ENCODE measurements at regions not wholly inside any gene's neighbourhood (a gene's known extent, or its start where the extent isn't known, plus 50 kb on each side); places are given as distances from the start of the nearest gene placed in this dataset.

DNA sequence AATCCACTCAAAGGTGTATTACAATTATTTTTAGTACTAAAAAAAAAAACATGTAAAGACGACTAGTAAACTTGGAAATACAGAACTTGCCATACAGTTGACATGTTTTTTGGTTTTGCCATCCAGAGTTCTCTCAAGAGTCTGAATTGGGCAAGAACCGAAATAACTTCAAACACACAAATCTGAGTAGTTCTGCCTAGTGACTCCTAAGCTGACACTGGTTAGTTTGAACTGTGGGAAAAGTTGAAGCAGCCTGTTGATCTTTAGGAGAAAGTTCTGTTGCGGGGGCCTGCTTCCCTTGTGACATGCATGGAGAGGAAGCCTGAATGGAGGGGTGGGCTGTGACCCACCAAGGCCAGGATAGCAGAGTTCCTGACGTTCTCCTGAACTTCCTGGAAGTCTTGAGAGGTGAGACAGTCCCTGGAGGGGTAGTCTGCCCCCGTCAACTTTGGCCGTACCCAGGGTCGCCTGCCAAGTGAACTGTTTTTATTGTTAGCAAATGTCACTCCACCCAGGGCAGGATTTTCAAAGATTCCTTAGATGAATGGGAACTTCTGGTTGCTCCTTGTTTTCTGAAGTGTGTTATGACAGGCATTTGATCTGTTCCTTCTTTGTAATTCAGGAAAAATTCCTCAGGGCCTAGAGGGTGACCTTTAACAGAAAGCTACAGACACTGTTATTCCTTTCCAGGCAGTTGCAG, 85.6 kb upstream of the SPTBN1 start:
- no peak for ATAC-seq
- intact Hi-C loops (cut with DNase I) = no loop called here
- no peak for FAIRE-seq
- Histone ChIP-seq H3K36me3 (no peaks in the 10 kb centered on the region), H3K4me1 (no peaks in the 10 kb centered on the region), H3K27me3 (no peaks in the 10 kb centered on the region), H3K4me3 (no peak overlapping the region), H3K9me3 (no peaks in the 10 kb centered on the region), H3K27ac (no peak overlapping the region)
- 71 to 75% methylated on average over 7 of the region's 7 CpGs for WGBS, 2 donors
- no peak for DNase-seq
- TF ChIP-seq, protein P1, sequence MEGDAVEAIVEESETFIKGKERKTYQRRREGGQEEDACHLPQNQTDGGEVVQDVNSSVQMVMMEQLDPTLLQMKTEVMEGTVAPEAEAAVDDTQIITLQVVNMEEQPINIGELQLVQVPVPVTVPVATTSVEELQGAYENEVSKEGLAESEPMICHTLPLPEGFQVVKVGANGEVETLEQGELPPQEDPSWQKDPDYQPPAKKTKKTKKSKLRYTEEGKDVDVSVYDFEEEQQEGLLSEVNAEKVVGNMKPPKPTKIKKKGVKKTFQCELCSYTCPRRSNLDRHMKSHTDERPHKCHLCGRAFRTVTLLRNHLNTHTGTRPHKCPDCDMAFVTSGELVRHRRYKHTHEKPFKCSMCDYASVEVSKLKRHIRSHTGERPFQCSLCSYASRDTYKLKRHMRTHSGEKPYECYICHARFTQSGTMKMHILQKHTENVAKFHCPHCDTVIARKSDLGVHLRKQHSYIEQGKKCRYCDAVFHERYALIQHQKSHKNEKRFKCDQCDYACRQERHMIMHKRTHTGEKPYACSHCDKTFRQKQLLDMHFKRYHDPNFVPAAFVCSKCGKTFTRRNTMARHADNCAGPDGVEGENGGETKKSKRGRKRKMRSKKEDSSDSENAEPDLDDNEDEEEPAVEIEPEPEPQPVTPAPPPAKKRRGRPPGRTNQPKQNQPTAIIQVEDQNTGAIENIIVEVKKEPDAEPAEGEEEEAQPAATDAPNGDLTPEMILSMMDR (IDR thresholded peaks at IDR 0.05) = no peak

DNA sequence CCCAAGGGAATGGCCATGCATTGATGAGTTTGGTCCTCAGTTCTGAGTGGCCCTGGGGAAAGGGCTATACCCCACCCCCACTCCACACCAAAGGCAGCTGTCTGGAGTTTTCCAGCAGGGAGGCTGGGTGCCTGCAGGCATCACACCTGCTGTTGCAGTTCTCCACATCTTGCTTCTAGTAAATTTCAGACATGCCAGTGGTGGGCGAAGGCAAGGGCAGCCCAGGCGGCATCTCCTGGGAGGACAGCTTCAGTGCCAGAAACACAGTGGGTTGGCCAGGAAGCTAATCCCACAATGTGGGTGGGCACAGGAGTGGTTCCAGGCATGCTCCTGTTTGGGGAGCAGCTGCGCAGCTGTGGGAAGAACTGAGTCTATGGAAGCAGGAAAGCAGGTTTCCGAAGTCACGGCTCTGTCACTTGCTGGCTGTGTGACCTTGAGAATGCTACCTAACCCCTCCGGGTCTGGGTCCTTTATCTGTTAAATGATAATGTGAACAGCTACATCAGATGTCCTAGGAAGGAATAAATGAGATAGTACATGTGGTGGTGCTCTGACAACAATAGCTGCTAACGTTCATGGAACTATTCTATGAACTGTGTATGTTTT, 84.6 kb upstream of the SPTBN1 start:
- FAIRE-seq = no peak
- WGBS, 2 donors = 62 to 66% methylated on average over 7 of the region's 7 CpGs
- TF ChIP-seq, protein P1 (IDR thresholded peaks at IDR 0.05) = no peak
- DNase-seq = no peak
- Histone ChIP-seq H3K9me3 (no peaks in the 10 kb centered on the region), H3K27ac (no peak overlapping the region), H3K4me1 (no peaks in the 10 kb centered on the region), H3K36me3 (no peaks in the 10 kb centered on the region), H3K4me3 (no peak overlapping the region), H3K27me3 (no peaks in the 10 kb centered on the region)
- intact Hi-C loops (cut with DNase I) = no loop called here
- ATAC-seq = no peak

DNA sequence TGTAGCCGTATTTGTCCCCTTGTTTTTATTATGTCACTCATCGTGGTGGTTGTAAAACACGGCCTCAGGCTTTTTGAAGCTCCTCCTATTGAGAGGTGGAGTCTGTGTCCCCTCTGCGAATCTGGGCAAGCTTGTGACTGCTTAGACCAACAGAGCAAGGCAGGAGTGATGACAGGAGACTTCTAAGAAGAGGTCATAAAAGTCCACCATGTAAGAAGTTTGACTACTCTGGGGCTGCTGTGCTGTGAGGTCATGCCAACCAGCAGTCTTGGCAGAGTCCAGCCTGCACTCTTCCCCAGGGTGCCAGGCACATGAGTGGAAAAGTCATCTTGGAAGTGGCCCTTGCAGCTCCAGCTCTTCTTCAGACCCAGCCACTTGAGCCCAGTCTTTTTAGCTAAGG, 83.8 kb upstream of the SPTBN1 start:
- intact Hi-C loops (cut with DNase I) = no loop called here
- H3K4me1 ChIP-seq = no peaks in the 10 kb centered on the region
- DNase-seq = no peak
- 69 to 73% methylated on average over 4 of the region's 4 CpGs for WGBS, 2 donors
- H3K36me3 ChIP-seq = no peaks in the 10 kb centered on the region
- no peak for FAIRE-seq
- TF ChIP-seq, protein P1 (IDR thresholded peaks at IDR 0.05) = no peak
- no peaks in the 10 kb centered on the region for H3K27me3 ChIP-seq
- no peak for ATAC-seq
- H3K4me3 ChIP-seq = no peak overlapping the region
- no peak overlapping the region for H3K27ac ChIP-seq
- no peaks in the 10 kb centered on the region for H3K9me3 ChIP-seq

DNA sequence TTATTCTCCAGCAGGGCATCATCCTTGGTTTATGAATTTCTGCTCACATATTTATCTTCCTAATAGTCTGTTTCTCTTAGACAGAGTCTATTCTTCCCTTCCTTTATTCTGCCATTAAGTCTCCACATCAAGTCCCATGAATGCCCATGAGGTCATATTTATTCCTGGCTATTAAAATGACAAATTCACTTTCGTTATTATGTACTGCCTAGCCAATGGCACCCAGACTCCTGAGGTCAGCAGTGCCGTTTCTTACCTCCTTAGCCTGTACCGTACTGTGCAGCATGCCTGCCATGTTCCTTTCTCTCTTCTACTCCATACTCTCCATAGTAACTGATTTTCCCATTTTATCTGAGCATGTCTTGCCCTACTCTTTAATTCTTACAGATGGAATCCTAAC, 82.3 kb upstream of the SPTBN1 start:
- FAIRE-seq = no peak

More for the DNA sequence above, 82.3 kb upstream of the SPTBN1 start:
- Histone ChIP-seq H3K4me1 (no peaks in the 10 kb centered on the region), H3K36me3 (no peaks in the 10 kb centered on the region), H3K27me3 (no peaks in the 10 kb centered on the region), H3K4me3 (no peak overlapping the region), H3K9me3 (no peaks in the 10 kb centered on the region), H3K27ac (no peak overlapping the region)
- intact Hi-C loops (cut with DNase I) = no loop called here
- 80 to 88% methylated on average over 3 of the region's 3 CpGs for WGBS, 2 donors
- DNase-seq (no peak), ATAC-seq (no peak)
- TF ChIP-seq, protein P1 (IDR thresholded peaks at IDR 0.05) = no peak
